ENCODE measurements at regions not wholly inside any gene's neighbourhood (a gene's known extent, or its start where the extent isn't known, plus 50 kb on each side); places are given as distances from the start of the nearest gene placed in this dataset.

- H3K9me3 ChIP-seq, result no peaks in the 10 kb centered on the region
- POLR2A ChIA-PET, result no interaction called here
- 8% methylated on average over 1 of the region's 1 CpG for whole genome bisulfite sequencing (ENCODE audit: low lambda C conversion rate)
- TF ChIP-seq FOSL2 (IDR thresholded peaks at IDR 0.05; ENCODE audit: borderline replicate concordance, low read depth) (no peak), GABPA (IDR thresholded peaks at IDR 0.05; ENCODE audit: low read depth) (no peak), MXI1 (IDR thresholded peaks at IDR 0.05; ENCODE audit: low read depth, low read length) (no peak), ELF1 (IDR thresholded peaks at IDR 0.05) (no peak), ZBTB33 (IDR thresholded peaks at IDR 0.05; ENCODE audit: borderline replicate concordance, low read depth) (no peak), SIN3A (IDR thresholded peaks at IDR 0.05; ENCODE audit: borderline replicate concordance, low read depth, low read length) (no peak), SMC3 (IDR thresholded peaks at IDR 0.05; ENCODE audit: low read depth, low read length) (no peak), FOXJ3 (CRISPR knock-in tag; IDR thresholded peaks at IDR 0.05) (no peak), RAD21 (IDR thresholded peaks at IDR 0.05; ENCODE audit: low read length) (no peak), JUND (IDR thresholded peaks at IDR 0.05) (no peak), FOXM1 (IDR thresholded peaks at IDR 0.05; ENCODE audit: low read depth) (no peak), CHD2 (IDR thresholded peaks at IDR 0.05; ENCODE audit: low read length, partially characterized antibody) (no peak), POLR2AphosphoS5 (IDR thresholded peaks at IDR 0.05; ENCODE audit: low read depth, low read length) (no peak), GATA2 (CRISPR knock-in tag; IDR thresholded peaks at IDR 0.05) (no peak), EZH2phosphoT487 (IDR thresholded peaks at IDR 0.05; ENCODE audit: borderline replicate concordance, low read depth) (no peak), TAF1 (IDR thresholded peaks at IDR 0.05; ENCODE audit: borderline replicate concordance, low read depth, low read length) (no peak)
- TF ChIP-seq, protein P1, sequence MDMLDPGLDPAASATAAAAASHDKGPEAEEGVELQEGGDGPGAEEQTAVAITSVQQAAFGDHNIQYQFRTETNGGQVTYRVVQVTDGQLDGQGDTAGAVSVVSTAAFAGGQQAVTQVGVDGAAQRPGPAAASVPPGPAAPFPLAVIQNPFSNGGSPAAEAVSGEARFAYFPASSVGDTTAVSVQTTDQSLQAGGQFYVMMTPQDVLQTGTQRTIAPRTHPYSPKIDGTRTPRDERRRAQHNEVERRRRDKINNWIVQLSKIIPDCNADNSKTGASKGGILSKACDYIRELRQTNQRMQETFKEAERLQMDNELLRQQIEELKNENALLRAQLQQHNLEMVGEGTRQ (IDR thresholded peaks at IDR 0.05; ENCODE audit: borderline replicate concordance, low read depth, low read length), result no peak
- TF ChIP-seq, protein P2, sequence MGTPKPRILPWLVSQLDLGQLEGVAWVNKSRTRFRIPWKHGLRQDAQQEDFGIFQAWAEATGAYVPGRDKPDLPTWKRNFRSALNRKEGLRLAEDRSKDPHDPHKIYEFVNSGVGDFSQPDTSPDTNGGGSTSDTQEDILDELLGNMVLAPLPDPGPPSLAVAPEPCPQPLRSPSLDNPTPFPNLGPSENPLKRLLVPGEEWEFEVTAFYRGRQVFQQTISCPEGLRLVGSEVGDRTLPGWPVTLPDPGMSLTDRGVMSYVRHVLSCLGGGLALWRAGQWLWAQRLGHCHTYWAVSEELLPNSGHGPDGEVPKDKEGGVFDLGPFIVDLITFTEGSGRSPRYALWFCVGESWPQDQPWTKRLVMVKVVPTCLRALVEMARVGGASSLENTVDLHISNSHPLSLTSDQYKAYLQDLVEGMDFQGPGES (IDR thresholded peaks at IDR 0.05; ENCODE audit: low read depth, low read length), result no peak
- TF ChIP-seq, protein P3, sequence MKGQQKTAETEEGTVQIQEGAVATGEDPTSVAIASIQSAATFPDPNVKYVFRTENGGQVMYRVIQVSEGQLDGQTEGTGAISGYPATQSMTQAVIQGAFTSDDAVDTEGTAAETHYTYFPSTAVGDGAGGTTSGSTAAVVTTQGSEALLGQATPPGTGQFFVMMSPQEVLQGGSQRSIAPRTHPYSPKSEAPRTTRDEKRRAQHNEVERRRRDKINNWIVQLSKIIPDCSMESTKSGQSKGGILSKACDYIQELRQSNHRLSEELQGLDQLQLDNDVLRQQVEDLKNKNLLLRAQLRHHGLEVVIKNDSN (IDR thresholded peaks at IDR 0.05; ENCODE audit: borderline replicate concordance, low read depth), result no peak
- no peaks in the 10 kb centered on the region for H3K4me1 ChIP-seq (ENCODE audit: control insufficient read depth in 1 of 2, insufficient read depth in 2 of 2, low read depth in 1 of 2, low read length in 1 of 2)
- no peak for DNase-seq
- no peaks in the 10 kb centered on the region for H3K36me3 ChIP-seq (replicated peaks in 1 of 2; ENCODE audit: control insufficient read depth in 1 of 2, insufficient read depth in 2 of 2, low read length in 1 of 2)
- H3K4me3 ChIP-seq (ENCODE audit: low read depth in 2 of 2, low read length in 1 of 2), result no peak overlapping the region
- no peaks in the 10 kb centered on the region for H3K9me2 ChIP-seq
- H3K9ac ChIP-seq, result no peak overlapping the region
- CTCF ChIA-PET, result no interaction called here
- no peaks in the 10 kb centered on the region for H3K27me3 ChIP-seq (ENCODE audit: insufficient read depth)
- H2AFZ ChIP-seq (ENCODE audit: low read depth), result no peak overlapping the region
- no peaks in the 10 kb centered on the region for H4K20me1 ChIP-seq (ENCODE audit: insufficient read depth)
- no peak overlapping the region for H3K27ac ChIP-seq (ENCODE audit: low read depth in 2 of 2, low read length in 1 of 2)
- H3F3A ChIP-seq (replicated peaks; ENCODE audit: insufficient read depth), result no peaks in the 10 kb centered on the region
- no peaks in the 10 kb centered on the region for H3K79me2 ChIP-seq (ENCODE audit: insufficient read depth)
- H3K4me2 ChIP-seq, result no peak overlapping the region
These were observed 457.7 kb upstream of the CHD1 start for GRCh38 chr5:99386406-99387077.

Data from SK-N-SH (cell line).